ENCODE measurements at regions not wholly inside any gene's neighbourhood (a gene's known extent, or its start where the extent isn't known, plus 50 kb on each side); places are given as distances from the start of the nearest gene placed in this dataset.

- H3K79me2 ChIP-seq (ENCODE audit: insufficient read depth, low read length): no peaks in the 10 kb centered on the region
- H3K4me1 ChIP-seq (ENCODE audit: control insufficient read depth in 1 of 2, insufficient read depth in 2 of 2, low read length in 2 of 2): peaks cover 0 to 5% of the 10 kb centered on the region in 2 experiments; a peak in 2 of 4 replicates
- H3K27me3 ChIP-seq (ENCODE audit: insufficient read depth, low read length): no peaks in the 10 kb centered on the region
- no peak overlapping the region for H3K27ac ChIP-seq (ENCODE audit: low read depth, low read length)
- no peaks in the 10 kb centered on the region for H3K36me3 ChIP-seq (ENCODE audit: control insufficient read depth in 1 of 2, insufficient read depth in 2 of 2, low read length in 2 of 2)
- no peak overlapping the region for H3K4me3 ChIP-seq (replicated peaks in 1 of 2; ENCODE audit: low read depth in 1 of 2, low read length in 2 of 2)
- H3K9me2 ChIP-seq (ENCODE audit: insufficient read depth): no peaks in the 10 kb centered on the region
- ATAC-seq (no peak), DNase-seq (ENCODE audit: low read depth, low spot score) (no peak)
- no peak overlapping the region for H2AFZ ChIP-seq (ENCODE audit: low read depth, low read length, poor library complexity, severe bottlenecking)
- intact Hi-C loops (cut with micrococcal nuclease): no loop called here
- no TSS peak for BruUV-seq (replicated peaks)
- no peaks in the 10 kb centered on the region for H4K20me1 ChIP-seq (ENCODE audit: insufficient read depth)
- ChIA-PET POLR2A (no interaction called here), RAD21 (ENCODE audit: low non-redundant PET in 1 of 2, low total read pairs in 2 of 2, uncharacterized antibody in 2 of 2, unreplicated experiment in 2 of 2) (no interaction called here), CTCF (no interaction called here)
- TF ChIP-seq SP1 (IDR thresholded peaks at IDR 0.05; ENCODE audit: low read depth) (no peak), SIN3A (IDR thresholded peaks at IDR 0.05; ENCODE audit: low read depth) (no peak), EZH2 (IDR thresholded peaks at IDR 0.05) (no peak), EZH2phosphoT487 (IDR thresholded peaks at IDR 0.05; ENCODE audit: borderline replicate concordance) (no peak), ZNF274 (IDR thresholded peaks at IDR 0.05; ENCODE audit: low read depth, low read length) (no peak), ZFX (IDR thresholded peaks at IDR 0.05) (no peak), CEBPB (IDR thresholded peaks at IDR 0.05; ENCODE audit: low read depth) (no peak), CTCF (IDR thresholded peaks at IDR 0.05 in 2 of 3, conservative IDR thresholded peaks at IDR 0.05 in 1 of 3; ENCODE audit: borderline replicate concordance in 1 of 3, insufficient read depth in 1 of 3, low read depth in 2 of 3, low read length in 2 of 3) (no peak), MAX (IDR thresholded peaks at IDR 0.05) (no peak), ZBTB33 (IDR thresholded peaks at IDR 0.05; ENCODE audit: extremely low read depth, insufficient replicate concordance, low read length) (no peak), ELF1 (IDR thresholded peaks at IDR 0.05; ENCODE audit: borderline replicate concordance, low read depth) (no peak), RAD21 (IDR thresholded peaks at IDR 0.05; ENCODE audit: low read depth) (no peak), EGR1 (IDR thresholded peaks at IDR 0.05; ENCODE audit: low read depth) (no peak), POLR2AphosphoS5 (IDR thresholded peaks at IDR 0.05; ENCODE audit: low read depth, low read length) (no peak), FOSL1 (IDR thresholded peaks at IDR 0.05; ENCODE audit: low read depth) (no peak), POLR2A (IDR thresholded peaks at IDR 0.05; ENCODE audit: borderline replicate concordance, extremely low read depth, insufficient read depth, insufficient read length) (no peak), TCF7L2 (IDR thresholded peaks at IDR 0.05; ENCODE audit: borderline replicate concordance, extremely low read depth, insufficient read depth, insufficient read length) (no peak)
- TF ChIP-seq, protein P1, sequence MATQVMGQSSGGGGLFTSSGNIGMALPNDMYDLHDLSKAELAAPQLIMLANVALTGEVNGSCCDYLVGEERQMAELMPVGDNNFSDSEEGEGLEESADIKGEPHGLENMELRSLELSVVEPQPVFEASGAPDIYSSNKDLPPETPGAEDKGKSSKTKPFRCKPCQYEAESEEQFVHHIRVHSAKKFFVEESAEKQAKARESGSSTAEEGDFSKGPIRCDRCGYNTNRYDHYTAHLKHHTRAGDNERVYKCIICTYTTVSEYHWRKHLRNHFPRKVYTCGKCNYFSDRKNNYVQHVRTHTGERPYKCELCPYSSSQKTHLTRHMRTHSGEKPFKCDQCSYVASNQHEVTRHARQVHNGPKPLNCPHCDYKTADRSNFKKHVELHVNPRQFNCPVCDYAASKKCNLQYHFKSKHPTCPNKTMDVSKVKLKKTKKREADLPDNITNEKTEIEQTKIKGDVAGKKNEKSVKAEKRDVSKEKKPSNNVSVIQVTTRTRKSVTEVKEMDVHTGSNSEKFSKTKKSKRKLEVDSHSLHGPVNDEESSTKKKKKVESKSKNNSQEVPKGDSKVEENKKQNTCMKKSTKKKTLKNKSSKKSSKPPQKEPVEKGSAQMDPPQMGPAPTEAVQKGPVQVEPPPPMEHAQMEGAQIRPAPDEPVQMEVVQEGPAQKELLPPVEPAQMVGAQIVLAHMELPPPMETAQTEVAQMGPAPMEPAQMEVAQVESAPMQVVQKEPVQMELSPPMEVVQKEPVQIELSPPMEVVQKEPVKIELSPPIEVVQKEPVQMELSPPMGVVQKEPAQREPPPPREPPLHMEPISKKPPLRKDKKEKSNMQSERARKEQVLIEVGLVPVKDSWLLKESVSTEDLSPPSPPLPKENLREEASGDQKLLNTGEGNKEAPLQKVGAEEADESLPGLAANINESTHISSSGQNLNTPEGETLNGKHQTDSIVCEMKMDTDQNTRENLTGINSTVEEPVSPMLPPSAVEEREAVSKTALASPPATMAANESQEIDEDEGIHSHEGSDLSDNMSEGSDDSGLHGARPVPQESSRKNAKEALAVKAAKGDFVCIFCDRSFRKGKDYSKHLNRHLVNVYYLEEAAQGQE (IDR thresholded peaks at IDR 0.05; ENCODE audit: low read depth): no peak
- H3K9me3 ChIP-seq (ENCODE audit: control insufficient read depth in 1 of 2, insufficient read depth in 1 of 2, low read depth in 1 of 2, low read length in 2 of 2): no peaks in the 10 kb centered on the region
- no peak overlapping the region for H3K4me2 ChIP-seq (ENCODE audit: low read length)
- H3K9ac ChIP-seq (ENCODE audit: low read length): no peak overlapping the region
Observed at GRCh38 chr6:137283080-137283479, 63.9 kb upstream of the IFNGR1 start.
